HG03378 (cell line): ENCODE measurements at regions not wholly inside any gene's neighbourhood (a gene's known extent, or its start where the extent isn't known, plus 50 kb on each side); places are given as distances from the start of the nearest gene placed in this dataset.
"Not testable (repeated sequence)": the region's sequence is repeated elsewhere in the genome, so short reads cannot be mapped to it uniquely, and the experiment has no call there.

ENCODE experiments used
- ATAC-seq: cut with Tn5 transposase; IDR thresholded peaks from one replicate; pipeline ENCODE4 v1.9.1; 2021; ENCODE audit warnings: mild to moderate bottlenecking, moderate library complexity; ENCODE audit not compliant: unreplicated experiment

- ATAC-seq = no peak
These were observed 164.9 kb upstream of the AGTR1 start for GRCh38 chr3:148532774-148533173.

GRCh38 chr3:148534089-148534988 is 163.4 kb upstream of the AGTR1 start:
- ATAC-seq = no peak

DNA sequence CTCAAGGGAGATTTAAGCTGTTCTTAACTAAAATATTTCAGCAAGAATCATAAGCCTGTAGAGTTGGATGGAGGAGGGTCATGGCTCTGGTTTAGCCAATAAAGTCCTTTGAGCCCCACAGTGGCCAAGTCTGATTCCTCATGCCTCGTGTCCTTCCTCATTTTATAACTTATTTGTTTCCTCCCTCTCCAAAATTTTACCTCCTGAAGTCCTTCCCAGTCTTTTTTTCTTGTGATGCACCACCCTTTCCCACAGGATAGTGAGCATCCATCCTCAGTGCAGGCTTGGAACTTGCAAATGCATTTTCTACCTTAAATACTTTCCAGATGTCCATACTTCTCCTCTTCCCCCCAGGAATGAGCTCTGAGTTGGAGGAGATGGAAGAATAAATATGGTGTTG is 162.7 kb upstream of the AGTR1 start:
- ATAC-seq = no peak

DNA sequence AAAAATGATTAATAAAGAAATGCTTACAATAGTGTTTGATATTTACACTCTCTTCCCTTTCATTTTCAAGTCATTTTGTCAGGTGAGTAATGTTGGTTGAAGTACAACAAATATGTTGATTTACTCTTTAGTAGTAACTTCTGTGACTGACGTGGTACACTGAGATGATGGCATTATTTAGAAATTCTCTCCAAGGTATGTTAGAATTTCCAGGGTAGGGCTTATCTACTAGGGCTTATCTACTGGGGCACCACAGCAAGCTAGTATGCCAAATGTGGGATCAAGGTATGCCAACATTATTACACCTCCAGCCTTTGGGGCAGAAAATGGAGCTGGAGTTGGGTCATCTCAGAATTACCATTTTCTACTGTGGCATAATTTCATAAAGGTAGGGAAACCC is 157.4 kb upstream of the AGTR1 start:
- ATAC-seq = no peak

- no peak for ATAC-seq
These were observed 156.9 kb upstream of the AGTR1 start for GRCh38 chr3:148540851-148541250.

DNA sequence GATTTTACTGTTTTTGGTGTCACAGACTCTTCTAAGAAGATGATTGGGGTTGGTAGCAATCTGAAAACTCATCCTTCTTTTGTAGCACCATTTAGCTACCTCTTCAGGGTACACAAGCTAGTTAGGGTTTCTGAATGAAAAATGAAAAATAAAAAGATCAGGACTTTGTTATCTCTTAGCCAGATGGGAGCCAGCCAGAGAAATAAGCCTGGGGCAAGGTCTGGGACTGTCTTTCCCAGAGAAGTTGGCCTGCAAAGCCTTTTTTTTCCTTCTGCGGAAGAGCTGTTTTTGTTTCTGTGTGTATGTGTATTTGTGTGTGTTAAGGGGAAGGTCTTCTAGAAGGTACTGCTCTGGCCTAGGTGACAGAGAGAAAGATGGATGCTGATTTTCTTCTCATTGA is 150.7 kb upstream of the AGTR1 start:
- no peak for ATAC-seq

GRCh38 chr3:148551767-148552260 is 145.9 kb upstream of the AGTR1 start:
- ATAC-seq = no peak

DNA sequence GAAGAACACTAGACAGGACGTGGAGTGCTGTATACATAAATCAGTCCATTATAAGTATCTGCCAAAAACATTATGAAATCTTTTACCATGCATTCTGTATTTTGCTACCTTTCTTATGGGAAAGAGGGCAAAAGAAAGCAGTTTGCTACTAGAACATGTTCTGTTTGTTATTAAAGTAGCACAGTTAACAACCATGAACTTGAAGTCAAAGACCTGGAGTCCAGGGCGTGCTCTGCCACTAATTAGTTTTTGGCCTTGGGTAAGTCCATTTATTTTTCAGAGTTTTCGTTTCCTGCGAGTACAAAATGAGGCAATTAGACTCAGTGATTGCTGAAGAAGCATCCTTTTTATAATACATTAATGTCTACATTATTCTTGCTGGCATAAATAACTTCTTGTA is 143.3 kb upstream of the AGTR1 start:
- no peak for ATAC-seq

DNA sequence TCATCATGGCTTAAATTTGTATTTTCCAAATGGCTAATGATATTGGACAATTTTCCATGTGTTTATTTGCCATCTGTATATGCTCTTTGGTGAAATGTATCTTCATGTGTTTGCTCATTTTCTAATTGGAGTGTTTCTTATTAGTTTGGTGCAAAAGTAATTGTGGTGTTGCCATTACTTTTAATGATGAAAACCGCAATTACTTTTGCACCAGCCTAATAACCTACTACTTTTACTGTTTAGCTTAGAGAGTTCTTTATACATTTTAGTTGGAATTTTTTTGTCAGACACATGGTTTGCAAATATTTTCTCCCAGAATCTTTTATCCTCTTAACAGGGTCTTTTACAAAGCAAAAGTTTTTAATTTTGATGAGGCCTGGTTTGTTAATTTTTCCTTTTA is 141.0 kb upstream of the AGTR1 start:
- no peak for ATAC-seq

- ATAC-seq = not testable (repeated sequence)
These were observed 120.1 kb upstream of the AGTR1 start for GRCh38 chr3:148577579-148577978.

DNA sequence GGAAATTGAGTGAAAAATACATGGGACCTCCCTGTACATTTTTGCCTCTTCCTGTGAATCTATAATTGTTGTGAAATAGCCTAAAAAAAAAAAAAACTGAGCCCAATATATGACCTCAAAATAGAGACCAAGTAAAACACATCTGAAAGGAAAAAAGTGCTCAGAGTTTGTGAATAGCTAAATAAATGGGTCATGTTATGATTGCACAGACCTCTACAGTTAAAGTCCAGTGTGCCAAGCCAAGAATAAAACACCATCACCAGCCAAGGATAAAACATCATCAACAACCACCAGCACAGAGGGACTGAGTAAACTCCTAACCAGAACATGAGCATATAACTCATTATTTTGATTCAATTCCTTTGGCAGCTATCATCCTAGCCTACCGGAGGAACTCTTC is 115.6 kb upstream of the AGTR1 start:
- no peak for ATAC-seq

DNA sequence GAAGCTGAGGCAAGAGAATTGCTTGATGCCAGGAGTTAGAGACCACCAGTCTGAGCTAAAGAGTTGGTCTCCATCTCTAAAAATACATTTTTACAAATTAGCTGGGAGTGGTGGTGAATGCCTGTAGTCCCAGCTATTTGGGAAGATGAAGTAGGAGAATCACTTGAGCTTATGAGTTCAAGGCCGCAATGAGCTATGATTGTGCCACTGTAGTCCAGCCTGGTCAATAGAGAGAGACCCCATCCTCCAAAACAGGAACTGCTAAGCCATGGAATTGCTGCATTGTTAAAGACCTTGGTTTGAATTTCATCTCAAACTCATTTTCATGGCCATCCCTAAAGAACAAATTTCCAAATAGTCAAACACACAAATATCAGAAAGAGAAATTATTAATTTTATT is 113.9 kb upstream of the AGTR1 start:
- ATAC-seq = no peak

- no peak for ATAC-seq
These were observed 113.3 kb upstream of the AGTR1 start for GRCh38 chr3:148584438-148584837.

GRCh38 chr3:148585671-148586379 is 111.9 kb upstream of the AGTR1 start:
- no peak for ATAC-seq

- ATAC-seq = no peak
These were observed 109.4 kb upstream of the AGTR1 start for GRCh38 chr3:148588291-148588690.

- no peak for ATAC-seq
These were observed 106.2 kb upstream of the AGTR1 start for GRCh38 chr3:148591525-148591924.

GRCh38 chr3:148598619-148599018 is 99.1 kb upstream of the AGTR1 start:
- no peak for ATAC-seq

GRCh38 chr3:148599481-148599880 is 98.2 kb upstream of the AGTR1 start:
- ATAC-seq = no peak

GRCh38 chr3:148600440-148600839 is 97.3 kb upstream of the AGTR1 start:
- ATAC-seq = no peak

DNA sequence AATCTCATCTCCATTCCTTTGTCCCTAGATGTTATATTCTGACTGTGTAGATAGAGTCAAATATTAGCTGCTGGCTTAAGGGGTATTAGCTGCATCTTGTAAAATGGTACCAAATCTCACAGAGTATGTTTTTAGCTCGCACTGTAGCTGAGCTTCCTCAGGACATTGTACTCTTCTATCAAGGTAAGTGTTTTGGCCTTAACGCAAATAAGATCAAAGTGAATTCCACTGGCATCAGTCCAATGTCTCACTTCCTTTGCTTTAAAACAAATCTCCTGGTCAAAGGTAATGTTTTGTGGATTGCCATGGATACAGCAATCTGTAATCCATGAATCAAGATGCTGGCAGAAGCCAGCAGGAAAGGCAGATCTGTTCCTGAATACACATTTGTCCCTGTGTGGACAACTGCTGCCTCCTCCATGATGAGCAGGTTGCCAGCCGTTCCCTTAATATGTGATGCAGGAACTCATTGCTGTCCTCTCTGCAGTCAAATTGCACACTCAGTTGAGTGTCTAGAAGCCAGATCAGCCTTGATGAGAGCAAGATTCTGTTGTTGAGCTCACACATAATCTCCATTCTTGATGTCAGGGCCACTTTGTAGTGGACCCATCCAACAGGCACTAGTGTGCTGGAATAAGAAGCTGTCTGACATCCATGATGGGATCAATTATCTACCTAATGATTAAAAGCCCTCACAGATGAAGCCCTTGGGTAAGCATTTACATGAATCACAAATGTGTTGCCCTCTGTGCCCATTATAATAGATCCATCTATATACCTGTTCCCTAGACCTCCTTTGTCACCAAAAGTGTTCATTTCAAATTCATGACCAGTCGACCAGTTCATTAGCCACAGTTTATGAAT is 96.6 kb upstream of the AGTR1 start:
- no peak for ATAC-seq
